ENCODE measurements at regions not wholly inside any gene's neighbourhood (a gene's known extent, or its start where the extent isn't known, plus 50 kb on each side); places are given as distances from the start of the nearest gene placed in this dataset.

GRCh38 chr14:85060121-85060520, 469.8 kb upstream of the FLRT2 start:
- DNase-seq (no peak), ATAC-seq (no peak)
- H3K36me3 ChIP-seq = no peaks in the 10 kb centered on the region
- intact Hi-C loops (cut with DNase I) = no loop called here
- H3K27me3 ChIP-seq = no peaks in the 10 kb centered on the region
- H3K9me3 ChIP-seq = no peaks in the 10 kb centered on the region
- no peak overlapping the region for H3K27ac ChIP-seq
- no peaks in the 10 kb centered on the region for H3K4me1 ChIP-seq
- no peak overlapping the region for H3K4me3 ChIP-seq
- TF ChIP-seq CTCF (IDR thresholded peaks at IDR 0.05) = no peak

- intact Hi-C loops (cut with DNase I) = no loop called here
- Histone ChIP-seq H3K27me3 (no peaks in the 10 kb centered on the region), H3K9me3 (no peaks in the 10 kb centered on the region), H3K27ac (no peak overlapping the region), H3K4me3 (no peak overlapping the region), H3K36me3 (no peaks in the 10 kb centered on the region), H3K4me1 (no peaks in the 10 kb centered on the region)
- DNase-seq (no peak), ATAC-seq (no peak)
- TF ChIP-seq CTCF (IDR thresholded peaks at IDR 0.05) = no peak
Measured at GRCh38 chr14:85061256-85061655, 468.7 kb upstream of the FLRT2 start.

- DNase-seq = no peak
- Histone ChIP-seq H3K27ac (no peak overlapping the region), H3K4me1 (no peaks in the 10 kb centered on the region), H3K9me3 (no peaks in the 10 kb centered on the region), H3K36me3 (no peaks in the 10 kb centered on the region), H3K27me3 (no peaks in the 10 kb centered on the region), H3K4me3 (no peak overlapping the region)
- no peak for ATAC-seq
- no peak for TF ChIP-seq CTCF (IDR thresholded peaks at IDR 0.05)
- intact Hi-C loops (cut with DNase I) = no loop called here
Measured at GRCh38 chr14:85063747-85064146, 466.2 kb upstream of the FLRT2 start.

GRCh38 chr14:85071447-85071846, 458.5 kb upstream of the FLRT2 start:
- ATAC-seq (no peak), DNase-seq (no peak)
- intact Hi-C loops (cut with DNase I) = no loop called here
- Histone ChIP-seq H3K27me3 (no peaks in the 10 kb centered on the region), H3K4me3 (no peak overlapping the region), H3K36me3 (no peaks in the 10 kb centered on the region), H3K4me1 (no peaks in the 10 kb centered on the region), H3K9me3 (no peaks in the 10 kb centered on the region), H3K27ac (no peak overlapping the region)
- TF ChIP-seq CTCF (IDR thresholded peaks at IDR 0.05) = no peak

GRCh38 chr14:85074955-85075354, 455.0 kb upstream of the FLRT2 start:
- TF ChIP-seq CTCF (IDR thresholded peaks at IDR 0.05) = no peak

More at GRCh38 chr14:85074955-85075354, 455.0 kb upstream of the FLRT2 start:
- intact Hi-C loops (cut with DNase I) = no loop called here
- ATAC-seq (no peak), DNase-seq (no peak)
- H3K4me3 ChIP-seq = no peak overlapping the region
- no peaks in the 10 kb centered on the region for H3K36me3 ChIP-seq
- no peaks in the 10 kb centered on the region for H3K4me1 ChIP-seq
- H3K9me3 ChIP-seq = no peaks in the 10 kb centered on the region
- no peaks in the 10 kb centered on the region for H3K27me3 ChIP-seq
- no peak overlapping the region for H3K27ac ChIP-seq
